ENCODE measurements at regions not wholly inside any gene's neighbourhood (a gene's known extent, or its start where the extent isn't known, plus 50 kb on each side); places are given as distances from the start of the nearest gene placed in this dataset.

DNA sequence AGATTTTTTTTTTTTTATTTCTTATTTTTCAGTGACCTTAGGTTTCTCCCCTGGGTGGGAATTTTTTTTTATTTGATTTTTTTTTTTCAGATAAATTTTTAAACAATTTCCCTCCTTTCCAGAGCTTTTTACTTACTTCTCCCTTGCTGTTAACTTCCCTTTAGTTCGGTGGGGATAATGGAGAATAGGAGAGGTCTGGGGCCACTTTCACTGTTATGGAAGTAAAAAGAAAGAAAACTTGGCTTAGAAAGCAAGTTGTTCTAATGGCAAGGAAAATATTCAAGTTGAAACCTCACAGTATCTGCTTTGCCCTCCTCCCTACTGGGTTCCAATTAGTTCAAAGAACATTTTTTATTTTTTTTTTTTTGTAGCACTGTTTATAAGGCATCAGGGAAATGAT lies 537.1 kb upstream of the NXPH2 start:
- TF ChIP-seq GATA2 (IDR thresholded peaks at IDR 0.05; ENCODE audit: low read depth, low read length) (no peak), GATA3 (IDR thresholded peaks at IDR 0.05; ENCODE audit: low read depth, low read length) (no peak)
